ENCODE measurements at regions not wholly inside any gene's neighbourhood (a gene's known extent, or its start where the extent isn't known, plus 50 kb on each side); places are given as distances from the start of the nearest gene placed in this dataset.
"Not testable (repeated sequence)": the region's sequence is repeated elsewhere in the genome, so short reads cannot be mapped to it uniquely, and the experiment has no call there.

- ChIA-PET POLR2A (no interaction called here), CTCF (no interaction called here)
- no CpG with 5 or more reads among the region's 1 CpG for WGBS (ENCODE audit: insufficient coverage)
- no peaks in the 10 kb centered on the region for H3K36me3 ChIP-seq (ENCODE audit: control insufficient read depth in 2 of 2, extremely low read depth in 1 of 2, insufficient read depth in 1 of 2, low read length in 1 of 2)
- H3K4me1 Mint-ChIP-seq = peaks cover 0 to 20% (median 4%) of the 10 kb centered on the region in 3 donors
- no peak overlapping the region for H3K27ac ChIP-seq (ENCODE audit: low read length)
- no peaks in the 10 kb centered on the region for H3K36me3 Mint-ChIP-seq
- no peaks in the 10 kb centered on the region for H3K9me3 ChIP-seq
- no peaks in the 10 kb centered on the region for H3K4me1 ChIP-seq (ENCODE audit: control insufficient read depth in 1 of 2, extremely low read depth in 1 of 2, insufficient read depth in 2 of 2, low read length in 2 of 2)
- no peak overlapping the region for H3K27ac Mint-ChIP-seq
- H3K4me3 Mint-ChIP-seq = no peak overlapping the region
- peaks cover 0 to 3% (median 0%) of the 10 kb centered on the region in 3 donors for H3K9me3 Mint-ChIP-seq
- ATAC-seq (replicated peaks in 1 of 4) (no peak), DNase-seq (peak in 1 of 35 experiments; percentile 6)
- peaks cover 0 to 7% of the 10 kb centered on the region in 2 donors for H3K27me3 Mint-ChIP-seq
- H3K27me3 ChIP-seq (replicated peaks in 1 of 2; ENCODE audit: control insufficient read depth in 2 of 2, extremely low read depth in 1 of 2, insufficient read depth in 2 of 2, low read length in 1 of 2) = no peaks in the 10 kb centered on the region
- H3K4me3 ChIP-seq (ENCODE audit: control insufficient read depth in 1 of 2, extremely low read depth in 1 of 2, low read length in 1 of 2) = no peak overlapping the region
These were observed 367.3 kb upstream of the CASK start for GRCh38 chrX:42290608-42291007.

GRCh38 chrX:42289492-42290385 lies 366.4 kb upstream of the CASK start:
- no peaks in the 10 kb centered on the region for H3K36me3 Mint-ChIP-seq
- POLR2A ChIA-PET = interaction anchor here in 1 of 2 donors (0.7 kb wide), 1 partner anchor 10 kb away, joined by 4 read pairs; no protein-coding TSS in a partner anchor
- H3K27ac ChIP-seq (ENCODE audit: low read length) = no peak overlapping the region
- no peaks in the 10 kb centered on the region for H3K4me1 ChIP-seq (ENCODE audit: control insufficient read depth in 1 of 2, extremely low read depth in 1 of 2, insufficient read depth in 2 of 2, low read length in 2 of 2)
- DNase-seq (no peak), ATAC-seq (replicated peaks in 1 of 4) (no peak)
- no CpG with 5 or more reads among the region's 3 CpGs for WGBS (ENCODE audit: insufficient coverage)
- peaks cover 0 to 20% (median 4%) of the 10 kb centered on the region in 3 donors for H3K4me1 Mint-ChIP-seq
- H3K4me3 ChIP-seq (ENCODE audit: control insufficient read depth in 1 of 2, extremely low read depth in 1 of 2, low read length in 1 of 2) = no peak overlapping the region
- no peak overlapping the region for H3K27ac Mint-ChIP-seq
- H3K27me3 ChIP-seq (replicated peaks in 1 of 2; ENCODE audit: control insufficient read depth in 2 of 2, extremely low read depth in 1 of 2, insufficient read depth in 2 of 2, low read length in 1 of 2) = no peaks in the 10 kb centered on the region
- no peaks in the 10 kb centered on the region for H3K36me3 ChIP-seq (ENCODE audit: control insufficient read depth in 2 of 2, extremely low read depth in 1 of 2, insufficient read depth in 1 of 2, low read length in 1 of 2)
- no peaks in the 10 kb centered on the region for H3K9me3 ChIP-seq
- peaks cover 0 to 3% (median 0%) of the 10 kb centered on the region in 3 donors for H3K9me3 Mint-ChIP-seq
- H3K4me3 Mint-ChIP-seq = no peak overlapping the region
- CTCF ChIA-PET = interaction anchor here (0.7 kb wide), 2 partner anchors 30 to 1560 kb away, joined by 3 read pairs; no protein-coding TSS in a partner anchor
- H3K27me3 Mint-ChIP-seq = peaks cover 0 to 3% of the 10 kb centered on the region in 2 donors

DNA sequence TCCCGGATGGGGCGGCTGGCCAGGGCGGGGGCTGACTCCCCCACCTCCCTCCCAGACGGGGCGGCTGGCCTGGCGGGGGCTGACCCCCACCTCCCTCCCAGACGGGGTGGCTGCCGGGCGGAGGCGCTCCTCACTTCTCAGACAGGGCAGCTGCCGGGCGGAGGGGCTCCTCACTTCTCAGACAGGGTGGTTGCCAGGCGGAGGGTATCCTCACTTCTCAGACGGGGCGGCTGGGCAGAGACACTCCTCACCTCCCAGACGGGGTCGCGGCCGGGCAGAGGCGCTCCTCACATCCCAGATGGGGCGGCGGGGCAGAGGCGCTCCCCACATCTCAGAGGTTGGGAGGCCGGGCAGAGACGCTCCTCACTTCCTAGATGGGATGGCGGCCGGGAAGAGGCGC lies 362.3 kb upstream of the CASK start:
- H3K9me3 Mint-ChIP-seq; ATAC-seq (replicated peaks in 1 of 4); H3K27ac Mint-ChIP-seq; DNase-seq; H3K36me3 Mint-ChIP-seq; POLR2A ChIA-PET; H3K27ac ChIP-seq (ENCODE audit: low read length); H3K9me3 ChIP-seq; H3K36me3 ChIP-seq (ENCODE audit: control insufficient read depth in 2 of 2, extremely low read depth in 1 of 2, insufficient read depth in 1 of 2, low read length in 1 of 2); H3K27me3 Mint-ChIP-seq; H3K27me3 ChIP-seq (replicated peaks in 1 of 2; ENCODE audit: control insufficient read depth in 2 of 2, extremely low read depth in 1 of 2, insufficient read depth in 2 of 2, low read length in 1 of 2); H3K4me3 ChIP-seq (ENCODE audit: control insufficient read depth in 1 of 2, extremely low read depth in 1 of 2, low read length in 1 of 2); H3K4me1 ChIP-seq (ENCODE audit: control insufficient read depth in 1 of 2, extremely low read depth in 1 of 2, insufficient read depth in 2 of 2, low read length in 2 of 2); CTCF ChIA-PET; H3K4me3 Mint-ChIP-seq: not testable (repeated sequence)
- peaks cover 0 to 16% (median 4%) of the 10 kb centered on the region in 3 donors for H3K4me1 Mint-ChIP-seq
- no CpG with 5 or more reads among the region's 28 CpGs for WGBS (ENCODE audit: insufficient coverage)

- ATAC-seq (replicated peaks in 1 of 4) (no peak), DNase-seq (no peak)
- Histone ChIP-seq H3K36me3 (ENCODE audit: control insufficient read depth in 2 of 2, extremely low read depth in 1 of 2, insufficient read depth in 1 of 2, low read length in 1 of 2) (no peaks in the 10 kb centered on the region), H3K4me3 (ENCODE audit: control insufficient read depth in 1 of 2, extremely low read depth in 1 of 2, low read length in 1 of 2) (no peak overlapping the region), H3K27me3 (replicated peaks in 1 of 2; ENCODE audit: control insufficient read depth in 2 of 2, extremely low read depth in 1 of 2, insufficient read depth in 2 of 2, low read length in 1 of 2) (no peaks in the 10 kb centered on the region), H3K27ac (ENCODE audit: low read length) (no peak overlapping the region), H3K4me1 (ENCODE audit: control insufficient read depth in 1 of 2, extremely low read depth in 1 of 2, insufficient read depth in 2 of 2, low read length in 2 of 2) (no peaks in the 10 kb centered on the region), H3K9me3 (no peaks in the 10 kb centered on the region)
- Mint-ChIP-seq H3K4me1 (no peaks in the 10 kb centered on the region), H3K36me3 (no peaks in the 10 kb centered on the region), H3K27ac (no peak overlapping the region), H3K9me3 (no peaks in the 10 kb centered on the region), H3K4me3 (no peak overlapping the region), H3K27me3 (peaks cover 0 to 16% of the 10 kb centered on the region in 2 donors)
- ChIA-PET POLR2A (no interaction called here), CTCF (no interaction called here)
- WGBS (ENCODE audit: insufficient coverage) = no CpG with 5 or more reads among the region's 3 CpGs
These were observed 353.8 kb upstream of the CASK start for GRCh38 chrX:42276982-42277690.

DNA sequence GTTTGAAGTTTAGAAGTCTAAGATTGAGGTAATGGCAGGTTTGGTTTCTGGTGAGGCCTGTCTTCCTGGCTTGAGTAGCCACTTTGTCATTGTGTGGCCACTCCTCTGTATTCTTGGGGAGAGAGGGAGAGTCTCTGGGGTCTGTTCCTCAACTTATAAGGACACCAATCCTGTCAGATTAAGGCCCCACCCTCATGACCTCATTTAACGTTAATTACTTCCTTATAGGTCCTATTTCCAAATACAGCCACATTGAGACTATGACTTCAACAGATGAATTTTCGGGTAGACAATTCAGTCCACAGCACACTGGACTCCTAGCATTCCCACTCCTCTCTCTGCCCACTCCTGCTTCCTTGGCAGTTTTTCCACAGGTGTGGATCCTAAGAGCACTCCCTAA lies 350.8 kb upstream of the CASK start:
- no peaks in the 10 kb centered on the region for H3K9me3 ChIP-seq
- peaks cover 0 to 17% of the 10 kb centered on the region in 2 donors for H3K27me3 Mint-ChIP-seq
- no peaks in the 10 kb centered on the region for H3K36me3 ChIP-seq (ENCODE audit: control insufficient read depth in 2 of 2, extremely low read depth in 1 of 2, insufficient read depth in 1 of 2, low read length in 1 of 2)
- H3K27me3 ChIP-seq (replicated peaks in 1 of 2; ENCODE audit: control insufficient read depth in 2 of 2, extremely low read depth in 1 of 2, insufficient read depth in 2 of 2, low read length in 1 of 2) = no peaks in the 10 kb centered on the region
- ATAC-seq (replicated peaks in 1 of 4) (no peak), DNase-seq (no peak)
- no peak overlapping the region for H3K27ac ChIP-seq (ENCODE audit: low read length)
- WGBS (ENCODE audit: insufficient coverage) = 100% methylated on average over 2 of the region's 2 CpGs
- CTCF ChIA-PET = no interaction called here
- H3K9me3 Mint-ChIP-seq = no peaks in the 10 kb centered on the region
- H3K4me3 Mint-ChIP-seq = no peak overlapping the region
- no peaks in the 10 kb centered on the region for H3K4me1 ChIP-seq (ENCODE audit: control insufficient read depth in 1 of 2, extremely low read depth in 1 of 2, insufficient read depth in 2 of 2, low read length in 2 of 2)
- POLR2A ChIA-PET = no interaction called here
- no peaks in the 10 kb centered on the region for H3K36me3 Mint-ChIP-seq
- no peak overlapping the region for H3K4me3 ChIP-seq (ENCODE audit: control insufficient read depth in 1 of 2, extremely low read depth in 1 of 2, low read length in 1 of 2)
- no peak overlapping the region for H3K27ac Mint-ChIP-seq
- H3K4me1 Mint-ChIP-seq = no peaks in the 10 kb centered on the region

- Mint-ChIP-seq H3K27me3 (peaks cover 0 to 13% of the 10 kb centered on the region in 2 donors), H3K36me3 (no peaks in the 10 kb centered on the region), H3K27ac (no peak overlapping the region), H3K4me1 (no peaks in the 10 kb centered on the region), H3K9me3 (no peaks in the 10 kb centered on the region), H3K4me3 (no peak overlapping the region)
- DNase-seq (no peak), ATAC-seq (replicated peaks in 1 of 4) (no peak)
- ChIA-PET POLR2A (no interaction called here), CTCF (no interaction called here)
- WGBS (ENCODE audit: insufficient coverage) = 96% methylated on average over 3 of the region's 4 CpGs
- no peak overlapping the region for H3K4me3 ChIP-seq (ENCODE audit: control insufficient read depth in 1 of 2, extremely low read depth in 1 of 2, low read length in 1 of 2)
- no peaks in the 10 kb centered on the region for H3K27me3 ChIP-seq (replicated peaks in 1 of 2; ENCODE audit: control insufficient read depth in 2 of 2, extremely low read depth in 1 of 2, insufficient read depth in 2 of 2, low read length in 1 of 2)
- no peaks in the 10 kb centered on the region for H3K4me1 ChIP-seq (ENCODE audit: control insufficient read depth in 1 of 2, extremely low read depth in 1 of 2, insufficient read depth in 2 of 2, low read length in 2 of 2)
- no peaks in the 10 kb centered on the region for H3K9me3 ChIP-seq
- no peaks in the 10 kb centered on the region for H3K36me3 ChIP-seq (ENCODE audit: control insufficient read depth in 2 of 2, extremely low read depth in 1 of 2, insufficient read depth in 1 of 2, low read length in 1 of 2)
- H3K27ac ChIP-seq (ENCODE audit: low read length) = no peak overlapping the region
These were observed 350.0 kb upstream of the CASK start for GRCh38 chrX:42273387-42273786.
